GM12878 (cell line): ENCODE measurements at regions not wholly inside any gene's neighbourhood (a gene's known extent, or its start where the extent isn't known, plus 50 kb on each side); places are given as distances from the start of the nearest gene placed in this dataset.
A peak's percentile ranks its signal among the peaks of the same experiment; 100 is the strongest.

Source experiments
- ATAC-seq: fragments of 200-7000 bp; cut with Tn5 transposase; 3 replicates; pipeline ENCODE4 v1.9.1; 2020; ENCODE audit warnings: mild to moderate bottlenecking, moderate library complexity
- BruUV-seq: library from RNA; stranded (reverse); fragments of 400-500 nt; replicated peaks from 2 replicates; lab custom pipeline; 2021; lab: Mats Ljungman, UMichigan
- CTCF ChIA-PET: fragments of 300-600 bp; sonication (Branson Sonifier 250); formaldehyde crosslinking; extraction: SDS; loops from one replicate; lab custom pipeline; 2021; ENCODE audit warnings: inconsistent platforms; lab: Yijun Ruan, JAX
- POLR2A ChIA-PET: fragments of 350-600 bp; formaldehyde crosslinking; extraction: SDS; loops from one replicate; lab custom pipeline; 2021; ENCODE audit warnings: inconsistent platforms; lab: Charles Lee
- RAD21 ChIA-PET: fragments of 300-600 bp; sonication (Branson Sonifier 250); formaldehyde crosslinking; loops from one replicate; lab custom pipeline; 2023; ENCODE audit warnings: antibody characterized with exemption; ENCODE audit not compliant: unreplicated experiment; lab: Charles Lee
- SMC1A ChIA-PET: fragments of 300-600 bp; sonication (Branson Sonifier 250); formaldehyde crosslinking; loops from one replicate; lab custom pipeline; 2023; ENCODE audit not compliant: unreplicated experiment, uncharacterized antibody; lab: Charles Lee
- DNase-seq: peaks from one replicate; pipeline ENCODE4 v3.0.0-alpha.2; 2011; ENCODE audit warnings: low read depth, low spot score
- FAIRE-seq: peaks from 3 replicates; lab custom pipeline; 2011; peaks lifted over from hg19 to GRCh38; lab: Jason Lieb, UNC
- H2AFZ ChIP-seq: 2 replicates; pipeline ENCODE4 v1.6.0; 2011; ENCODE audit warnings: low read depth, low read length, control low read depth; ENCODE audit not compliant: control insufficient read depth
- H3K27ac ChIP-seq: 2 replicates; pipeline ENCODE4 v1.5.1; 2011; ENCODE audit warnings: control low read depth; ENCODE audit not compliant: control insufficient read depth, insufficient read depth
- H3K27me3 ChIP-seq, 2 experiments: replicated peaks in 1 of 2; 2 replicates each; pipeline versions ENCODE4 v1.6.0 to v1.6.1; 2011; ENCODE audit warnings: low read length in 1 of 2; ENCODE audit not compliant: control insufficient read depth in 2 of 2, insufficient read depth in 2 of 2
- H3K36me3 ChIP-seq, 2 experiments: 2 replicates each; pipeline ENCODE4 v1.5.1; 2011; ENCODE audit warnings: low read length in 1 of 2; ENCODE audit not compliant: control insufficient read depth in 2 of 2, insufficient read depth in 2 of 2
- H3K4me1 ChIP-seq: 2 replicates; pipeline ENCODE4 v1.6.1; 2011; ENCODE audit warnings: mild to moderate bottlenecking, low read length, moderate library complexity, mixed read lengths; ENCODE audit not compliant: control insufficient read depth, insufficient read depth
- H3K4me2 ChIP-seq: 2 replicates; pipeline ENCODE4 v1.6.0; 2011; ENCODE audit warnings: control low read depth; ENCODE audit not compliant: control insufficient read depth, insufficient read depth
- H3K4me3 ChIP-seq: fragments of 200-600 bp; sonication (generic); 2 replicates; pipeline ENCODE4 v1.5.1; 2016
- H3K79me2 ChIP-seq: 2 replicates; pipeline ENCODE4 v1.6.0; 2011; ENCODE audit warnings: low read length; ENCODE audit not compliant: control insufficient read depth, insufficient read depth
- H3K9ac ChIP-seq: 2 replicates; pipeline ENCODE4 v1.8.0; 2011; ENCODE audit warnings: low read length, control low read depth, mixed read lengths; ENCODE audit not compliant: control insufficient read depth, insufficient read depth
- H3K9me3 ChIP-seq: replicated peaks from 3 replicates; pipeline ENCODE4 v1.5.1; 2011; ENCODE audit warnings: mild to moderate bottlenecking, low read length; ENCODE audit not compliant: control insufficient read depth, insufficient read depth
- H4K20me1 ChIP-seq: 2 replicates; pipeline ENCODE4 v1.6.0; 2011; ENCODE audit not compliant: control insufficient read depth, insufficient read depth
- SPI1 ChIP-seq: IDR thresholded peaks from 2 replicates; pipeline ENCODE4 v1.6.1; 2011; ENCODE audit warnings: low read depth, mild to moderate bottlenecking, low read length, moderate library complexity, borderline replicate concordance; ENCODE audit not compliant: insufficient read depth
- SREBF2 ChIP-seq: IDR thresholded peaks from 2 replicates; pipeline ENCODE4 v1.6.1; 2012; ENCODE audit warnings: mild to moderate bottlenecking, low read length
- STAT3 ChIP-seq: IDR thresholded peaks from 2 replicates; pipeline ENCODE4 v1.6.1; 2011; ENCODE audit warnings: low read depth, low read length, improper control_type of control experiment
- WGBS: methylation state at CpG from one replicate; pipeline ENCODE4 v1.1.6; 2016; ENCODE audit warnings: low lambda C conversion rate; ENCODE audit not compliant: insufficient replicate concordance, insufficient coverage; ENCODE audit errors: missing lambda C conversion rate; 5-methylcytosine and 5-hydroxymethylcytosine counted together
- in situ Hi-C: fragments of 300-500 bp; cut with MboI; formaldehyde crosslinking; loops from 9 replicates; pipeline ENCODE4 v1.14.3; 2018; ENCODE audit warnings: mixed read lengths
- intact Hi-C: fragments of 100-400 bp; cut with micrococcal nuclease; formaldehyde crosslinking; loops from one replicate; pipeline ENCODE4 v1.14.2; 2022; ENCODE audit not compliant: unreplicated experiment
- TF ChIP-seq, protein P1 (sequence below): IDR thresholded peaks from 2 replicates; pipeline ENCODE4 v1.6.1; 2011; ENCODE audit warnings: low read depth, low read length, improper control_type of control experiment, borderline replicate concordance

DNA sequence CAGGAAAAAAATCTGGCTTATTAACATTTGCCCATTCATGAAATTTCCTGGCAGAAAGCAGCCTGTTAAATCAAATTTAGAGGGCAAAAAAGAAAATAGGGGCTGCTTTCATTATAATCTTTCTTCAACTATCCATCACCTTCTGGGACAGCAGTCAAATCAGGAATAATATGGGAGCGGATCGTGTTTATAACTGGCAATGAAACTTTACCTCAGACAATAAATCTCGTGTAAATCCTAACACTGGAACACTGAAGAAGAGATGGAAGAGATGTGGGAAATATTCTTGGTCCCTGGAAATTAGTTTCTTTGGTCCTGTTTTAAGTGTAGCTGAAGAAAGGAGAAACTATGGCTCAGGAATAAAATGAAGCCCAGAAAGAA is 77.5 kb upstream of the SERTAD2 start (continued):
- TF ChIP-seq STAT3 = no peak
- TF ChIP-seq SREBF2 = no peak

- TF ChIP-seq SPI1 = peak; percentile 4; the same call in 1 of the 2 replicates
- TF ChIP-seq, protein P1, sequence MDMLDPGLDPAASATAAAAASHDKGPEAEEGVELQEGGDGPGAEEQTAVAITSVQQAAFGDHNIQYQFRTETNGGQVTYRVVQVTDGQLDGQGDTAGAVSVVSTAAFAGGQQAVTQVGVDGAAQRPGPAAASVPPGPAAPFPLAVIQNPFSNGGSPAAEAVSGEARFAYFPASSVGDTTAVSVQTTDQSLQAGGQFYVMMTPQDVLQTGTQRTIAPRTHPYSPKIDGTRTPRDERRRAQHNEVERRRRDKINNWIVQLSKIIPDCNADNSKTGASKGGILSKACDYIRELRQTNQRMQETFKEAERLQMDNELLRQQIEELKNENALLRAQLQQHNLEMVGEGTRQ = no peak
- ChIA-PET POLR2A (interaction anchor here (0.6 to 11.0 kb wide), 7 partner anchors 11 to 88 kb away, joined by 3 to 115 read pairs (median 4); partner anchors contain the start of gene SERTAD2), CTCF (interaction anchor here (0.6 to 1.7 kb wide), 5 partner anchors 19 to 101 kb away, joined by 3 to 5 read pairs (median 3); no protein-coding TSS in a partner anchor), SMC1A (interaction anchor here (1.0 to 35.8 kb wide), 5 partner anchors 12 to 101 kb away, joined by 3 to 945 read pairs (median 4); partner anchors contain the start of gene SERTAD2), RAD21 (interaction anchor here (0.9 to 11.5 kb wide), 6 partner anchors 15 to 184 kb away, joined by 3 to 216 read pairs (median 4); no protein-coding TSS in a partner anchor)
- WGBS = 88% methylated on average over 5 of the region's 5 CpGs
- Histone ChIP-seq H3K36me3 (peaks cover 0 to 9% of the 10 kb centered on the region in 2 experiments; a peak in 2 of 4 replicates), H3K27me3 (no peaks in the 10 kb centered on the region), H3K9me3 (no peaks in the 10 kb centered on the region), H4K20me1 (no peaks in the 10 kb centered on the region), H2AFZ (peak overlapping the region; percentile 7; the same call in 1 of the 2 replicates), H3K79me2 (peaks cover 50% of the 10 kb centered on the region), H3K9ac (no peak overlapping the region; the same call in 1 of the 2 replicates), H3K4me1 (peaks cover 39% of the 10 kb centered on the region), H3K27ac (peak overlapping the region; percentile 83), H3K4me3 (peak overlapping the region; percentile 58; the same call in 1 of the 2 replicates), H3K4me2 (peak overlapping the region; percentile 71)
- no TSS peak for BruUV-seq
- in situ Hi-C loops = no loop called here
- FAIRE-seq (no peak), DNase-seq (no peak), ATAC-seq (no peak)
- intact Hi-C loops = loop anchor here (2.0 kb wide), 1 partner anchor 79 kb away; the partner anchor contains the start of gene SERTAD2
Observed at GRCh38 chr2:64731746-64732145, 78.0 kb upstream of the SERTAD2 start.
